ENCODE measurements at regions not wholly inside any gene's neighbourhood (a gene's known extent, or its start where the extent isn't known, plus 50 kb on each side); places are given as distances from the start of the nearest gene placed in this dataset.

- no peak for DNase-seq (ENCODE audit: low spot score)
- no peak for ATAC-seq (ENCODE audit: low FRiP score)
- no peak for TF ChIP-seq CTCF (IDR thresholded peaks at IDR 0.05)
Measured at GRCh38 chr5:143705381-143705780, 106.6 kb upstream of the HMHB1 start.

- no peak for TF ChIP-seq CTCF (IDR thresholded peaks at IDR 0.05)
- no peak for ATAC-seq (ENCODE audit: low FRiP score)
- DNase-seq (ENCODE audit: low spot score) = no peak
Measured at GRCh38 chr5:143703659-143704058, 108.3 kb upstream of the HMHB1 start.

GRCh38 chr5:143701493-143701892 is 110.5 kb upstream of the HMHB1 start:
- DNase-seq (ENCODE audit: low spot score) = no peak
- no peak for TF ChIP-seq CTCF (IDR thresholded peaks at IDR 0.05)
- no peak for ATAC-seq (ENCODE audit: low FRiP score)

GRCh38 chr5:143700994-143701393 is 111.0 kb upstream of the HMHB1 start:
- TF ChIP-seq CTCF (IDR thresholded peaks at IDR 0.05) = no peak
- DNase-seq (ENCODE audit: low spot score) = no peak
- ATAC-seq (ENCODE audit: low FRiP score) = no peak

- no peak for TF ChIP-seq CTCF (IDR thresholded peaks at IDR 0.05)
- DNase-seq (ENCODE audit: low spot score) = no peak
- no peak for ATAC-seq (ENCODE audit: low FRiP score)
Measured at GRCh38 chr5:143699121-143699520, 112.8 kb upstream of the HMHB1 start.

GRCh38 chr5:143698574-143698973 is 113.4 kb upstream of the HMHB1 start:
- ATAC-seq (ENCODE audit: low FRiP score) (no peak), DNase-seq (ENCODE audit: low spot score) (no peak)
- TF ChIP-seq CTCF (IDR thresholded peaks at IDR 0.05) = no peak

GRCh38 chr5:143696921-143697320 is 115.0 kb upstream of the HMHB1 start:
- DNase-seq (ENCODE audit: low spot score) (no peak), ATAC-seq (ENCODE audit: low FRiP score) (no peak)
- no peak for TF ChIP-seq CTCF (IDR thresholded peaks at IDR 0.05)
